ENCODE measurements at regions not wholly inside any gene's neighbourhood (a gene's known extent, or its start where the extent isn't known, plus 50 kb on each side); places are given as distances from the start of the nearest gene placed in this dataset.
"Not testable (repeated sequence)": the region's sequence is repeated elsewhere in the genome, so short reads cannot be mapped to it uniquely, and the experiment has no call there.

DNA sequence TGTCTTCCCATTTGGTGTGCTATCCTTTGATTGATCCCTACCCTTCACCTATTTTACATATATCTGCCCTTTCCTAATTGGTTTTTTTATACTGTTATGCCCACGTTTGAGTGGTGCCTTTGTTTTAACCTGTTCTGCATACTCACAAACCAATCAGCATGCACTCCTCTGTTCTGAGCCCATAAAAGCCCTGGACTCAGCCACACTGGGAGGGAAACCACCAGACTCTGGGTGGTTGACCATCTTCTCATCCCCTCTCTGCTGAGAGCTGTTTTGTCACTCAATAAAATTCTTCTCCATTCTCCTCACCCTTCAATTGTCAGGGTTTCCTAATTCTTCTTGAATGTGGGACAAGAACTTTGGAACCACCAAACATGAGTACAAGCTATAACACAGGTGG, 989.8 kb downstream of the ADGRL2 start:
- DNase-seq = no peak

DNA sequence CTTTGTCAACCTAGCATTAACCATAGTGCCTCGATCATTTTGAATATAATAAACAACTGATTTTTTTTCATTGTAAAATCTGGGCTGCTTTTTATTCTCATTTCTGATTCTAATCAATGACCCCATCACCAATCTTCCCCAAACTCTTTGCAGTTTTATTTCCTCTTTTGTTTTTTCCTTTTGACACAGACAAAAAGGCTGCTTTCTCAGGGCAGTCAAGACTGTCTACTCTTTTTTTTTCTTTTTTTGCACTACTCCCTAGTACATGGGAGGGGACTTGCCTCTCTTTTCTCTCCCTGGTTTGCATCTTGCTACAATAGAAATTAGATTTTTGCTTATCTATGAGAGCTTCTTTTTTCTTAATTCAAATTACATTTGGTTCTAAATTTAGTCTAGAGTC, 987.9 kb downstream of the ADGRL2 start:
- DNase-seq = no peak

- DNase-seq = no peak
Measured at GRCh38 chr1:82788038-82788437, 987.3 kb downstream of the ADGRL2 start.

- no peak for DNase-seq
Measured at GRCh38 chr1:82786883-82787282, 986.1 kb downstream of the ADGRL2 start.

DNA sequence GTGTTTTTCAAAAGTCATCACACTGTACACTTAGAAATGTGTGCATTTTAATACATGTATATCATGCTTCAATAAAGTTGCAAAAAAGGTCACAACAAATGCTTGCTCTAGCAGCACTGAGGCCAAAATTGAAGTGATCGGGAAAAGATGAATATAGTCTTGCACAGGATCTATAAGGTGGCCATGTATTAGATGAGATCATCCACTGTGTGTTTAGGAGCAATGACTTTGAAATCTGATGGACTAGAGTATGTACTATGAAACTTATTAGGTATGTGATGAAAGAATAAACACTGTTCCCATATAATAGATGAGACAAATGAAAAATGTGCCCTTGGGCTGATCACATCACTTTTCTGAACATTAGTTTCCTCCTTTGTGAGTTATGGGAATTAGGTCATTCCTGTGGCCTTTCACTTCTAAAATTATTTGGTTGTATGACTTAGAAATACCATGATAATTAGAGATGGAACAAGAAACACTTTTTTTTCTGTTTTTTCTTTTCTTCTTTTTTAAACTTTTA, 984.6 kb downstream of the ADGRL2 start:
- no peak for DNase-seq

DNA sequence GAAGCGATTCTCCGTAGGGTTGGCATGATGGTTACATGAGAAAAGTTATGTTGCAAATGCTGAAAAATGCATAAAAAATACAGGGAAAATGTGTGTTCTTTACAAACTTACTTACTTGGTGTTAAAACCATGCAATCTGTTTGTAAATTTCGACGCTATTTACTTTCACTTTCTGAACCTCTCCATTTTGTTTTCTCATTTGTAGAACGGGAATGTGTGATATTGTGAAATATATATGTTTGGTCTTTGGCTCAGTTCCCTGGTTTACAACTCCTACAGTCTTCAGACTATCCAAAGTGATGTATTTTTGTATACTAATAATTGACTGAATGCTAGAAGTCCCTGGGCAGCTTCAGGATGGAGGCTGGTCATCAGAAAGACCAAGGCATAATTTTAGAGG, 982.3 kb downstream of the ADGRL2 start:
- no peak for DNase-seq

DNA sequence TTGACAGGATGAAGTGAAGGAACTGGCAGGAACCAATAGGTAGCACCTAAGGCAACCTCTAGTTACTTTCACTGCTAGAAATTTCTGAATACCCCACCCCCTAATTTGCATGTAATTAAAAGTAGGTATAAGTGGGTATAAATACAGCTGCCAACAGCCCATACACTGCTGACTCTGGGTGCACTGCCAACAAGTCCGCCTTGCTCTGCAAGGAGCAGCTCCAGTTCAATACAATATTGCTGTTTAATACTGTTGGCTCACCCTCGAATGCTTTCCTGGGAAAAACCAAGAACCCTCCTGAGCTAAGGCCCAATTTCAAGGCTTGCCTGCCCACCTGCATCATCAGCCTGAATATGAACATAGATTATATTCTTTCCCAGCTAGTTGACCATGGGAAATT, 981.9 kb downstream of the ADGRL2 start:
- no peak for DNase-seq

DNA sequence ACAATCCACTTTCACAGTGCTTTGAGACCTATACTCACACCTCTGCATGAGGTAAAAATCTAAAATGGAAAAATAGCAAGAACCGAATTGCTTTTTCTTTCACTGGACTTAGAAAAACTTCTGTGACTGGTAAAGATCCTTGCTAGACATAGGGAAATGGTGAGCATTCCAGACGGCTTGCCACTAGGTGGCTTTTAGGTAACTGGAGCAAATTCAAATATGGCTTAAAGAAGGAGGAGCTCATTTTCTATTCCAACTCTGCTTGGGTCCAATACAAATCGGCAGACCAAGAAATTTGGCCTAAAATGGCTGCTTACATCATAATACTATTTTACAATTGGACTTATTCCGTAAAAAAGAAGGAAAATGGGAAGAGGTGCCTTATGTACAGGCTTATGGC, 977.9 kb downstream of the ADGRL2 start:
- DNase-seq = peak; percentile 4

DNA sequence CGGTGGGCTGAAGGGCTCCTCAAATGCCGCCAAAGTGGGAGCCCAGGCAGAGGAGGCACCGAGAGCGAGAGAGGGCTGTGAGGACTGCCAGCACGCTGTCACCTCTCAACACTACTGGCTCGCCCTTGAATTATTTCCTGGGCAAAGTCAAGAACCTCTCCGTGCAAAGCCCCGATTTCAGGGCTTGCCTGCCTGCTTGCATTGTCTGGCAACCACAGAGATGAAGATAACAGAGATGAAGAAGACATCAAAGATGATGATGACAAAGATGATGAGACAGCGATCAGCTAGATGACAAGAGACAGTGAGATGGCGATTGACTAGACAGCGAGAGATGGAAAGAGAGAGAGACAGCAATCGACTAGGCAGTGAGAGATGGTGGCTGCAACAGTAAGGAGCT, 976.5 kb downstream of the ADGRL2 start:
- no peak for DNase-seq

DNA sequence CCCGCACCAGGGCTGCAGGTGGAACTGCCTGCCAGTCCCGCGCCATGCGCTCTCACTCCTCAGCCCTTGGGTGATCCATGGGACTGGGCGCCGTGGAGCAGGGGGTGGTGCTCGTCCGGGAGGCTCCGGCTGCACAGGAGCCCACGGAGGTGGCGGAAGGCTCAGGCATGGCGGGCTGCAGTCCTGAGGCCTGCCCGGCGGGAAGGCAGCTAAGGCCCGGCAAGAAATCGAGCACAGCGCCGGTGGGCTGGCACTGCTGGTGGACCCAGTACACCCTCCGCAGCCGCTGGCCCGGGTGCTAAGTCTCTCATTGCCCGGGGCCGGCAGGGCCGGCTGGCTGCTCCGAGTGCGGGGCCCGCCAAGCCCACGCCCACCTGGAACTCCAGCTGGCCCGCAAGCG, 976.0 kb downstream of the ADGRL2 start:
- DNase-seq = not testable (repeated sequence)

GRCh38 chr1:82775406-82776000, 974.8 kb downstream of the ADGRL2 start:
- DNase-seq = peak; percentile 5

DNA sequence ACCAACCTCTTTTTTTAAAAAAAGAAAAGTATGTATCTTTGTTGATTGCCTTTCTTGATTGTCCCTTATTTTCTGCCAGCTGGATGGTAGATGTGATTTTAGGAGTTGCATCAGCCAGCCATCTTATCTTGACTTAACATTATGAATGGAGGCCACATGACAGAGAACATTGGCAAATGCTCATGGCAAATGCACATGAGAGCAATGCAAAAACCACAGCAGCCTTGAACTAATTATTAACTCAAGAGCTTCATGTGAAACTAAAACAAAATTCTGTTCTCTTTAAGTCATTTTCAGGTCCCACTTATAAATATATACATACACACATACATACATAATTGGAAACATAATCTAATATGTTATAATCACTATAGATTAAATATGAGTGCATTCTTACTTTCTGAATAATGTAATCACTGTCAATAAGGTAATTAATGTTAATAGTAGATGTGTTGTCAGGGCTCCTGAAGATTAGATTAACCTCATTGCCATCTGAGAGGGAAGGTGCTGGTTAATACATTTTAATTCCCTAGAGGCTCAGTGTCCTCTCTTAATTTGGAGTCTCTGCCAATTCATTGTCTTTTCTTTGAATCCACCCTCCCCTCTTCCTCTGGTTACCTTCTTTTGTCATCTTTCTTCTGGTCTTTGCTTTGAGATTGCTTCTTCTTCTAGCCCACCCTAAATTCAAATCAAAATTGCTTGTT, 962.2 kb downstream of the ADGRL2 start:
- DNase-seq = no peak

- DNase-seq = no peak
Measured at GRCh38 chr1:82759035-82759434, 958.3 kb downstream of the ADGRL2 start.

GRCh38 chr1:82755671-82756070, 954.9 kb downstream of the ADGRL2 start:
- no peak for DNase-seq

DNA sequence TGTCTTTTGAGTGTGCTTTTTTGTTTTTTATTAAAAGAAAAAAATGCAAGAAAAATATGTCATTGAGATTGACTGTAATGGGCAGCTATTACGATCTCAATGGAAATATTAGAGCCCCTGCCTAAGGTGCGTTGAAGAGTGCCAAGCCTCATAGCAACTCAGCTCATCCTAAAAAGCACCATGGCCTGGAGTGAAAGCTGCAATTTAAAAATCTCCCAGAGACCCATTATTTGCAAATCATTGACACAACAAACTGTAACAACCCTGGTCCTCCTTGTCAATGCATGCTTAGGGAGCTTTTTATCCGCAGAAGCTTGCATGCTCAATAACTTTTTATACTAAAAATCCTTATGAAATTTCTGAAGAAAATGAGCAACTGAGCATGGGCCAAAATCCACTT, 954.5 kb downstream of the ADGRL2 start:
- DNase-seq = no peak

DNA sequence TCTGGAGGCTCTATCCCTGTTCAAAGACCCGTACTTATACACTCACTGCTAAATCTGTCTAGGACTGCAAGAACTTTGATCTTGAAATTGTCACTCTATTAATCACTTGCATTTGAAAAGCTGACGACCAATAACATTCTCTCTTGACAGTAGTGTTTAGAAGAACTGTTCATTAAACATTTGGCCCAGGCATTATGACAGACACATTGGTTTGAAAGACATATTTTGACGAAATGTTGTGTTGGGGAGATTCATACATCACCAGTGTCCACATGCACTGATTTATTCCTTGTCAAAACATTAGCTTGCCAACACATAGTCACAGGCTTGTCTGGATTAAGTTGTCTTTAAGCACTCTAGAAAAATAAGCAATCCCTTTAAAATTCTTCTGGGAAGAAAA, 951.3 kb downstream of the ADGRL2 start:
- no peak for DNase-seq

GRCh38 chr1:82733645-82734044, 932.9 kb downstream of the ADGRL2 start:
- DNase-seq = no peak

- DNase-seq = no peak
Measured at GRCh38 chr1:82731216-82731615, 930.5 kb downstream of the ADGRL2 start.

DNA sequence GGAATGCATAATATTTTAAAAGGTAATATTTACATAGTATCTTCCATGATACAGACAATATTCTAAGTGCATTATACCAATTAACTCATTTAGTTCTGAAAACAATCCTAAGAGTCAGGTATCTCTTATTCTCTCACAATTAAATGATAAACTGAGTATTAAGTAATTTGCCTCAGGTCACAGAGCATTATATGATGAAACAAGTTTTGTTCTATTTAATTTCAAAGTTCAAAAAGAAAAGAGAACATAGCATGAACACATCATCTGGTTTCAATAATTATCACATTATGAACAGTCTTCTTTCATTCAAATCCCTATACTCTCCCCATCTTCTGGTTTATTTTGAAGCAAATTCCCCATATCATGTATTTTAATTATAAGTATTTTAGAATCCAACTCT, 927.5 kb downstream of the ADGRL2 start:
- DNase-seq = no peak

- no peak for DNase-seq
Measured at GRCh38 chr1:82724246-82724645, 923.5 kb downstream of the ADGRL2 start.

GRCh38 chr1:82722608-82723007, 921.9 kb downstream of the ADGRL2 start:
- DNase-seq = no peak

DNA sequence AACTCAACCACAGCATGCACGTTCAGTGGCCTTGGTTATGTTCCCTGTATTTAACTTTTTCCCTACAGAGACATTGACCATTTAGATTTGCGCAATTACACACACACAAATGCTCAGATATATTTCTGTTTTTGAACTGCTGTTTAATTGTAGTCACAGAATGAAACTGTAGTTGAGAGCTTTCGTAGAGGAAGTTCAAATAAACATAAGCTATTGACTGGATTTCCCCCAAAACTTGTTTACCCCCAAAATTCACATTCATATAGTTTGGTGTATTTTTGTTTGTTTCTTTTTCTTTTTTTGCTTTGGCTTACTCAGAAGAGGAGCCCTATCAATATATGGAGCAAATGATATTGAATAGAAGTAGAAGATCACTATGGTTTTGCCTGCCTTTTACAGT, 921.0 kb downstream of the ADGRL2 start:
- DNase-seq = no peak

GRCh38 chr1:82718719-82719419, 918.1 kb downstream of the ADGRL2 start:
- DNase-seq = no peak

DNA sequence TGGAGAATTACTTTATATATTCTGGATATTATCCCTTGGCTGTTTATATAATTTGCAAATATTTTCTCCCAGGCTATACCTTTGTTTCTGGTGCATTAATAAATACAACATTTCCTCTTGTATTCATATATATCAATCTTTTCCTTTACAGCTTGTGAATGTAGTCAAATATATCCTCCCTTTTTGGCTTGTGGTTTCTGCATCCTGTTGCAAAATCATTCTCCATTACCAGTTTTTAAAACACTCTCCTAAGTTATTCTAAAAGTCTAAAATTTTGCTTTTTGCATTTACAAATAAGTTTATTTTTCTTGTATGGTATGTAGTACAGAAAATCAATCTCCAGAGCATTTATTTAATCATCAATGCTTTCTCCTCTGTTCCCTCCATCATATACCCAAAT, 909.4 kb downstream of the ADGRL2 start:
- DNase-seq = no peak

Measured in NCI-H226 (cell line).